SH-SY5Y (cell line): ENCODE measurements at regions not wholly inside any gene's neighbourhood (a gene's known extent, or its start where the extent isn't known, plus 50 kb on each side); places are given as distances from the start of the nearest gene placed in this dataset.
A peak's percentile ranks its signal among the peaks of the same experiment; 100 is the strongest.

Experiments used
- GATA2 ChIP-seq: IDR thresholded peaks from 2 replicates; pipeline ENCODE4 v1.6.1; 2011; ENCODE audit warnings: mild to moderate bottlenecking, low read depth, low read length
- GATA3 ChIP-seq: IDR thresholded peaks from 2 replicates; pipeline ENCODE4 v1.6.1; 2011; ENCODE audit warnings: low read depth, mild to moderate bottlenecking, low read length, moderate library complexity

DNA sequence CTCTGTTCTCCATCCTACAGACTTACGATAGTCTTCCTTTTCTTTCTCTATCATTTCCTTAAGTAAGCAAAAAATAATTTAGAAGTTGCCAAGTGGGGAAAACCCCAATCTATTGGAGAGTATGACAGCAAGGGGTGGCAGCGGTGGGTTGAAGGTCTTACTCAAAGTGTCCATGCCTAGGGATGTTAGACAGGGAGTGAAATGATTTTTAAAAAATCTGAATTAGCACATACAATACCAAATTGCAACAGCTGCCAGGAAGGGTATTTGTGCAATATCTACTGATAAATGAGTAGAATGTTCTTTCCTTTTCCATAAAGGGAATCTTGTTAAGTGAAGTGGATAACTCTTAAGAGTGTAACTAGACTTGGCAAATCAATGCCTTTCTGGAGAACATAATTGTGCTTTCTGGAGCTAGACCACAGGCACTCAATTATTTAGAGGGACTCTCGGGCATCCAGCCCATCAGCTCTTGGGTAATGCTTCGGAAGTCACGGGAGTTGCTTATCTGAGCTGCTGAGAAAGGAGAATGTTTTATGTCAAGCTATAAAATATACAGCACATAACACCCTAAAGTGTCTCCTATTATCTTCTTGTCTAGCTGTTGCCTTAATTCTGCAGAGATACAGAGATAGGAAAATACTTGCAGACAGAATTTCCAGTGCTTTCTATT lies 151.5 kb downstream of the KCNJ2 start:
- peak; percentile 79 for TF ChIP-seq GATA3
- TF ChIP-seq GATA2, result peak; percentile 93
